ENCODE measurements at regions not wholly inside any gene's neighbourhood (a gene's known extent, or its start where the extent isn't known, plus 50 kb on each side); places are given as distances from the start of the nearest gene placed in this dataset.

GRCh38 chr3:82353306-82354171, 592.1 kb upstream of the GBE1 start:
- no peak for TF ChIP-seq SIN3A (IDR thresholded peaks at IDR 0.05; ENCODE audit: borderline replicate concordance, insufficient read depth, low read length)
- no peak for TF ChIP-seq FOXP2 (optimal IDR thresholded peaks at IDR 0.05; ENCODE audit: borderline replicate concordance, extremely low read depth, extremely low read length, insufficient read depth)
- no peak for TF ChIP-seq POLR2AphosphoS5 (IDR thresholded peaks at IDR 0.05; ENCODE audit: low read depth, low read length)
- no peak for TF ChIP-seq REST (IDR thresholded peaks at IDR 0.05; ENCODE audit: insufficient read depth in 1 of 2, low read depth in 2 of 2, low read length in 2 of 2)
- TF ChIP-seq TAF1 (IDR thresholded peaks at IDR 0.05; ENCODE audit: borderline replicate concordance, insufficient read depth, low read length) = no peak

GRCh38 chr3:82347585-82347984, 586.1 kb upstream of the GBE1 start:
- TF ChIP-seq POLR2AphosphoS5 (IDR thresholded peaks at IDR 0.05; ENCODE audit: low read depth, low read length) (no peak), REST (IDR thresholded peaks at IDR 0.05; ENCODE audit: insufficient read depth in 1 of 2, low read depth in 2 of 2, low read length in 2 of 2) (no peak), FOXP2 (optimal IDR thresholded peaks at IDR 0.05; ENCODE audit: borderline replicate concordance, extremely low read depth, extremely low read length, insufficient read depth) (no peak), TAF1 (IDR thresholded peaks at IDR 0.05; ENCODE audit: borderline replicate concordance, insufficient read depth, low read length) (no peak), SIN3A (IDR thresholded peaks at IDR 0.05; ENCODE audit: borderline replicate concordance, insufficient read depth, low read length) (no peak)

- TF ChIP-seq POLR2AphosphoS5 (IDR thresholded peaks at IDR 0.05; ENCODE audit: low read depth, low read length) (no peak), SIN3A (IDR thresholded peaks at IDR 0.05; ENCODE audit: borderline replicate concordance, insufficient read depth, low read length) (no peak), FOXP2 (optimal IDR thresholded peaks at IDR 0.05; ENCODE audit: borderline replicate concordance, extremely low read depth, extremely low read length, insufficient read depth) (no peak), TAF1 (IDR thresholded peaks at IDR 0.05; ENCODE audit: borderline replicate concordance, insufficient read depth, low read length) (no peak), REST (IDR thresholded peaks at IDR 0.05; ENCODE audit: insufficient read depth in 1 of 2, low read depth in 2 of 2, low read length in 2 of 2) (no peak)
These were observed 581.1 kb upstream of the GBE1 start for GRCh38 chr3:82342521-82342920.

- TF ChIP-seq FOXP2 (optimal IDR thresholded peaks at IDR 0.05; ENCODE audit: borderline replicate concordance, extremely low read depth, extremely low read length, insufficient read depth) (no peak), REST (IDR thresholded peaks at IDR 0.05; ENCODE audit: insufficient read depth in 1 of 2, low read depth in 2 of 2, low read length in 2 of 2) (no peak), SIN3A (IDR thresholded peaks at IDR 0.05; ENCODE audit: borderline replicate concordance, insufficient read depth, low read length) (no peak), POLR2AphosphoS5 (IDR thresholded peaks at IDR 0.05; ENCODE audit: low read depth, low read length) (no peak), TAF1 (IDR thresholded peaks at IDR 0.05; ENCODE audit: borderline replicate concordance, insufficient read depth, low read length) (no peak)
These were observed 567.9 kb upstream of the GBE1 start for GRCh38 chr3:82329300-82329699.
